PC-3 (cell line): ENCODE measurements at regions not wholly inside any gene's neighbourhood (a gene's known extent, or its start where the extent isn't known, plus 50 kb on each side); places are given as distances from the start of the nearest gene placed in this dataset.

Experiments
- ATAC-seq: fragments of 200-7000 bp; cut with Tn5 transposase; 2 replicates; pipeline ENCODE4 v1.9.1; 2020; ENCODE audit warnings: mild to moderate bottlenecking, moderate library complexity
- BruUV-seq: library from RNA; stranded (reverse); fragments of 400-500 nt; replicated peaks from 2 replicates; lab custom pipeline; 2021; lab: Mats Ljungman, UMichigan
- CTCF ChIA-PET: fragments of 300-600 bp; sonication (Branson Sonifier 250); formaldehyde crosslinking; loops from one replicate; lab custom pipeline; 2022; ENCODE audit warnings: antibody characterized with exemption; lab: Charles Lee
- POLR2A ChIA-PET: fragments of 300-600 bp; sonication (Branson Sonifier 250); formaldehyde crosslinking; loops from one replicate; lab custom pipeline; 2022; ENCODE audit warnings: antibody characterized with exemption; ENCODE audit not compliant: unreplicated experiment; lab: Charles Lee
- DNase-seq: peaks from one replicate; pipeline ENCODE4 v3.0.0-alpha.2; 2015
- H2AFZ ChIP-seq: fragments of 300-600 bp; sonication (generic); 2 replicates; pipeline ENCODE4 v1.6.0; 2016; ENCODE audit warnings: antibody characterized with exemption, low read length
- H3F3A ChIP-seq: fragments of 300-600 bp; sonication (generic); one replicate; pipeline ENCODE4 v1.6.0; 2017; ENCODE audit warnings: antibody characterized with exemption, low read length, control low read depth, mild to moderate bottlenecking; ENCODE audit not compliant: unreplicated experiment
- H3K27ac ChIP-seq: fragments of 300-600 bp; sonication (generic); 2 replicates; pipeline ENCODE4 v1.5.1; 2016; ENCODE audit warnings: mild to moderate bottlenecking, low read length
- H3K27me3 ChIP-seq: fragments of 300-600 bp; sonication (generic); 2 replicates; pipeline ENCODE4 v1.6.1; 2016; ENCODE audit warnings: low read length, mixed read lengths
- H3K36me3 ChIP-seq: fragments of 300-600 bp; sonication (generic); 2 replicates; pipeline ENCODE4 v1.6.1; 2016; ENCODE audit warnings: low read depth, mixed run types, low read length, mixed read lengths
- H3K4me1 ChIP-seq: fragments of 300-600 bp; sonication (generic); 2 replicates; pipeline ENCODE4 v1.5.1; 2016; ENCODE audit warnings: low read length; ENCODE audit not compliant: insufficient read depth
- H3K4me2 ChIP-seq: fragments of 300-600 bp; sonication (generic); 2 replicates; pipeline ENCODE4 v1.6.0; 2016; ENCODE audit warnings: low read length
- H3K4me3 ChIP-seq: fragments of 300-600 bp; sonication (generic); 2 replicates; pipeline ENCODE4 v1.5.1; 2016; ENCODE audit warnings: mild to moderate bottlenecking, low read length, mixed read lengths
- H3K79me2 ChIP-seq: fragments of 300-600 bp; sonication (generic); 2 replicates; pipeline ENCODE4 v1.6.1; 2017; ENCODE audit warnings: low read length, mixed read lengths
- H3K9ac ChIP-seq: fragments of 300-600 bp; sonication (generic); 2 replicates; pipeline ENCODE4 v1.6.0; 2016; ENCODE audit warnings: mild to moderate bottlenecking, low read length
- H3K9me2 ChIP-seq: fragments of 300-600 bp; sonication (generic); replicated peaks from 2 replicates; pipeline ENCODE4 v1.6.1; 2016; ENCODE audit warnings: mixed run types, low read length, mixed read lengths
- H3K9me3 ChIP-seq: fragments of 300-600 bp; sonication (generic); 2 replicates; pipeline ENCODE4 v1.6.1; 2016; ENCODE audit warnings: low read length, mixed read lengths
- H4K20me1 ChIP-seq: fragments of 300-600 bp; sonication (generic); 2 replicates; pipeline ENCODE4 v1.6.1; 2016; ENCODE audit warnings: low read length, mixed read lengths
- CTCF ChIP-seq: fragments of 300-600 bp; sonication (generic); conservative IDR thresholded peaks from 2 replicates; pipeline ENCODE4 v1.5.1; 2017; ENCODE audit warnings: antibody characterized with exemption, low read depth, mild to moderate bottlenecking, low read length
- EZH2 ChIP-seq: fragments of 300-600 bp; sonication (generic); IDR thresholded peaks from one replicate; pipeline ENCODE4 v1.6.1; 2017; ENCODE audit warnings: antibody characterized with exemption, mild to moderate bottlenecking, low read length; ENCODE audit not compliant: unreplicated experiment
- EZH2phosphoT487 ChIP-seq: fragments of 300-600 bp; sonication (generic); IDR thresholded peaks from 2 replicates; pipeline ENCODE4 v1.6.1; 2018; ENCODE audit warnings: mild to moderate bottlenecking, antibody characterized with exemption, low read length, borderline replicate concordance
- intact Hi-C: fragments of 100-400 bp; cut with micrococcal nuclease; formaldehyde crosslinking; loops from 2 replicates; pipeline ENCODE4 v1.9.0; 2023

- ChIA-PET POLR2A (no interaction called here), CTCF (no interaction called here)
- Histone ChIP-seq H3K79me2 (no peaks in the 10 kb centered on the region), H3K27me3 (peaks cover 79% of the 10 kb centered on the region), H3K9ac (no peak overlapping the region), H4K20me1 (no peaks in the 10 kb centered on the region), H3K36me3 (no peaks in the 10 kb centered on the region), H3K27ac (no peak overlapping the region), H2AFZ (no peak overlapping the region), H3K4me3 (no peak overlapping the region), H3K4me1 (no peaks in the 10 kb centered on the region), H3K4me2 (no peak overlapping the region), H3K9me2 (no peaks in the 10 kb centered on the region), H3F3A (no peaks in the 10 kb centered on the region), H3K9me3 (no peaks in the 10 kb centered on the region)
- no TSS peak for BruUV-seq
- intact Hi-C loops: no loop called here
- no peak for ATAC-seq
- no peak for DNase-seq
- no peak for TF ChIP-seq EZH2phosphoT487
Observed at GRCh38 chr5:167616043-167616890, 675.2 kb upstream of the WWC1 start.

- DNase-seq (no peak), ATAC-seq (no peak)
- H3K79me2 ChIP-seq: no peaks in the 10 kb centered on the region
- TF ChIP-seq CTCF (no peak), EZH2 (no peak), EZH2phosphoT487 (no peak)
- H3K9ac ChIP-seq: no peak overlapping the region
- BruUV-seq: no TSS peak
- no peak overlapping the region for H3K27ac ChIP-seq
- H3K36me3 ChIP-seq: no peaks in the 10 kb centered on the region
- intact Hi-C loops: no loop called here
- H2AFZ ChIP-seq: 0 out of 2 replicates have a peak overlapping the region, but pooled peaks have one; percentile 50
- no peaks in the 10 kb centered on the region for H3K4me1 ChIP-seq
- H3K9me3 ChIP-seq: no peaks in the 10 kb centered on the region
- H3K4me3 ChIP-seq: peak overlapping the region; percentile 23; the same call in 1 of the 2 replicates
- H3K27me3 ChIP-seq: peaks cover 32% of the 10 kb centered on the region
- H3K9me2 ChIP-seq: no peaks in the 10 kb centered on the region
- POLR2A ChIA-PET: no interaction called here
- no peaks in the 10 kb centered on the region for H4K20me1 ChIP-seq
- CTCF ChIA-PET: no interaction called here
- no peaks in the 10 kb centered on the region for H3F3A ChIP-seq
- 0 out of 2 replicates have a peak overlapping the region, but pooled peaks have one; percentile 20 for H3K4me2 ChIP-seq
Observed at GRCh38 chr5:167623354-167623753, 668.1 kb upstream of the WWC1 start.

GRCh38 chr5:167624053-167624452, 667.4 kb upstream of the WWC1 start:
- Histone ChIP-seq H3K9me3 (no peaks in the 10 kb centered on the region), H3K9ac (no peak overlapping the region), H3K9me2 (no peaks in the 10 kb centered on the region), H3F3A (no peaks in the 10 kb centered on the region), H4K20me1 (no peaks in the 10 kb centered on the region), H3K4me1 (no peaks in the 10 kb centered on the region), H2AFZ (no peak overlapping the region), H3K4me2 (no peak overlapping the region), H3K36me3 (no peaks in the 10 kb centered on the region), H3K4me3 (no peak overlapping the region), H3K27me3 (peaks cover 26% of the 10 kb centered on the region), H3K79me2 (no peaks in the 10 kb centered on the region), H3K27ac (no peak overlapping the region)
- no peak for TF ChIP-seq EZH2
- no peak for TF ChIP-seq CTCF
- TF ChIP-seq EZH2phosphoT487: no peak
- intact Hi-C loops: no loop called here
- ChIA-PET POLR2A (no interaction called here), CTCF (no interaction called here)
- BruUV-seq: no TSS peak
- ATAC-seq: no peak
- DNase-seq: no peak
